ENCODE measurements at regions not wholly inside any gene's neighbourhood (a gene's known extent, or its start where the extent isn't known, plus 50 kb on each side); places are given as distances from the start of the nearest gene placed in this dataset.
"Not testable (repeated sequence)": the region's sequence is repeated elsewhere in the genome, so short reads cannot be mapped to it uniquely, and the experiment has no call there.

DNA sequence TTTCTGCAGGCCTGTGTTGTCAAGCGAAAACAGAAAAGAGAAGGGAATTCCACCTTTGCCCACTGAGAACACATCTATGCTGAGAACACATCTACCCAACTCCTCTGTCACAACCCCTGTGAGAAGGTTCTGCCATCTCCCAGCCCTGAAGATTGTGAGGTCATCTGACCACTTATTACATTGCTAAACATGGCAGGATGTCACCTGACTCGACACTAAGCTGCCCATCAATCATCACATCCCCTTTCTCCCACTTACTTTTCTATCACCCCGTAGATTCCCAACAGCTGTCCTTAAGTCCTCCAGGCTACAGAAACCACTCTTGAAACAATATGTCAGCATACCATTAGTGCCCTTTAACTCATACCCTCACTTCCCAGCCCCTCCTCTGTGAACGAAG lies 64.2 kb upstream of the PRSS3 start:
- Histone ChIP-seq H3K9me2 (replicated peaks; ENCODE audit: insufficient read depth, low read length) (no peaks in the 10 kb centered on the region), H3K79me2 (ENCODE audit: low read length) (no peaks in the 10 kb centered on the region), H3K4me3 (ENCODE audit: low read length) (no peak overlapping the region), H3K9me3 (replicated peaks; ENCODE audit: insufficient read depth, low read length) (no peaks in the 10 kb centered on the region), H3K9ac (ENCODE audit: low read length) (no peak overlapping the region), H3K27me3 (replicated peaks; ENCODE audit: insufficient read depth, low read length) (no peaks in the 10 kb centered on the region), H4K20me1 (ENCODE audit: insufficient read depth, low read length) (no peaks in the 10 kb centered on the region), H3K4me2 (ENCODE audit: low read depth, low read length) (no peak overlapping the region), H3K4me1 (ENCODE audit: low read length) (no peaks in the 10 kb centered on the region), H3F3A (ENCODE audit: insufficient read depth, low read length) (no peaks in the 10 kb centered on the region), H3K27ac (ENCODE audit: low read length) (no peak overlapping the region), H2AFZ (ENCODE audit: low read length) (no peak overlapping the region), H3K36me3 (replicated peaks; ENCODE audit: insufficient read depth, low read length) (no peaks in the 10 kb centered on the region)
- DNase-seq: no peak
- TF ChIP-seq EZH2 (optimal IDR thresholded peaks at IDR 0.05; ENCODE audit: low read depth, low read length) (no peak), EZH2phosphoT487 (IDR thresholded peaks at IDR 0.05; ENCODE audit: low read length) (no peak)
- TF ChIP-seq, protein P1, sequence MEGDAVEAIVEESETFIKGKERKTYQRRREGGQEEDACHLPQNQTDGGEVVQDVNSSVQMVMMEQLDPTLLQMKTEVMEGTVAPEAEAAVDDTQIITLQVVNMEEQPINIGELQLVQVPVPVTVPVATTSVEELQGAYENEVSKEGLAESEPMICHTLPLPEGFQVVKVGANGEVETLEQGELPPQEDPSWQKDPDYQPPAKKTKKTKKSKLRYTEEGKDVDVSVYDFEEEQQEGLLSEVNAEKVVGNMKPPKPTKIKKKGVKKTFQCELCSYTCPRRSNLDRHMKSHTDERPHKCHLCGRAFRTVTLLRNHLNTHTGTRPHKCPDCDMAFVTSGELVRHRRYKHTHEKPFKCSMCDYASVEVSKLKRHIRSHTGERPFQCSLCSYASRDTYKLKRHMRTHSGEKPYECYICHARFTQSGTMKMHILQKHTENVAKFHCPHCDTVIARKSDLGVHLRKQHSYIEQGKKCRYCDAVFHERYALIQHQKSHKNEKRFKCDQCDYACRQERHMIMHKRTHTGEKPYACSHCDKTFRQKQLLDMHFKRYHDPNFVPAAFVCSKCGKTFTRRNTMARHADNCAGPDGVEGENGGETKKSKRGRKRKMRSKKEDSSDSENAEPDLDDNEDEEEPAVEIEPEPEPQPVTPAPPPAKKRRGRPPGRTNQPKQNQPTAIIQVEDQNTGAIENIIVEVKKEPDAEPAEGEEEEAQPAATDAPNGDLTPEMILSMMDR (IDR thresholded peaks at IDR 0.05; ENCODE audit: low read length): no peak

DNA sequence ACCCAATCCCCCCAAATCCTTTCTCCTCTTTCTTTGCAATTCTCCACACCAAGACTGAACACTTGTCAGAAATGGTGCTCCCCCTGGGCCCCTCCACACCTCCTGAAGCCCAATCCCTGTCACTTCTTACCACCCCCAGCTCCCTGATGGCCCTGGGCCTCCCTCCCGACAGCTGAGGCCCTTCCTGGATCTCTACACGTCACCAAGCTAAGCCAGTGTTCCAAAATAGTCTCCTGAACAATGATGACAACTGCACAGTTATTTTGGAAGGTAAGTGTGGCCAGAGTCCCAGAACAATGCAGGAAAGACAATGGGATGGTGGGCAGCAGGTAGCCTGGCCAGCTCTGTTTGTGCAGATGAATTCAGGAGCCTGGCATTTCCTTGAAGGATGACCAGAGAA lies 63.7 kb upstream of the PRSS3 start:
- Histone ChIP-seq H3K4me2 (ENCODE audit: low read depth, low read length) (no peak overlapping the region), H3K4me3 (ENCODE audit: low read length) (no peak overlapping the region), H3F3A (ENCODE audit: insufficient read depth, low read length) (no peaks in the 10 kb centered on the region), H3K79me2 (ENCODE audit: low read length) (no peaks in the 10 kb centered on the region), H3K4me1 (ENCODE audit: low read length) (no peaks in the 10 kb centered on the region), H3K9me3 (replicated peaks; ENCODE audit: insufficient read depth, low read length) (no peaks in the 10 kb centered on the region), H3K9me2 (replicated peaks; ENCODE audit: insufficient read depth, low read length) (no peaks in the 10 kb centered on the region), H2AFZ (ENCODE audit: low read length) (no peak overlapping the region), H3K27ac (ENCODE audit: low read length) (no peak overlapping the region), H4K20me1 (ENCODE audit: insufficient read depth, low read length) (no peaks in the 10 kb centered on the region), H3K9ac (ENCODE audit: low read length) (no peak overlapping the region), H3K36me3 (replicated peaks; ENCODE audit: insufficient read depth, low read length) (no peaks in the 10 kb centered on the region), H3K27me3 (replicated peaks; ENCODE audit: insufficient read depth, low read length) (no peaks in the 10 kb centered on the region)
- DNase-seq: no peak
- TF ChIP-seq EZH2 (optimal IDR thresholded peaks at IDR 0.05; ENCODE audit: low read depth, low read length): no peak
- TF ChIP-seq, protein P1 (IDR thresholded peaks at IDR 0.05; ENCODE audit: low read length): no peak
- TF ChIP-seq EZH2phosphoT487 (IDR thresholded peaks at IDR 0.05; ENCODE audit: low read length): no peak

DNA sequence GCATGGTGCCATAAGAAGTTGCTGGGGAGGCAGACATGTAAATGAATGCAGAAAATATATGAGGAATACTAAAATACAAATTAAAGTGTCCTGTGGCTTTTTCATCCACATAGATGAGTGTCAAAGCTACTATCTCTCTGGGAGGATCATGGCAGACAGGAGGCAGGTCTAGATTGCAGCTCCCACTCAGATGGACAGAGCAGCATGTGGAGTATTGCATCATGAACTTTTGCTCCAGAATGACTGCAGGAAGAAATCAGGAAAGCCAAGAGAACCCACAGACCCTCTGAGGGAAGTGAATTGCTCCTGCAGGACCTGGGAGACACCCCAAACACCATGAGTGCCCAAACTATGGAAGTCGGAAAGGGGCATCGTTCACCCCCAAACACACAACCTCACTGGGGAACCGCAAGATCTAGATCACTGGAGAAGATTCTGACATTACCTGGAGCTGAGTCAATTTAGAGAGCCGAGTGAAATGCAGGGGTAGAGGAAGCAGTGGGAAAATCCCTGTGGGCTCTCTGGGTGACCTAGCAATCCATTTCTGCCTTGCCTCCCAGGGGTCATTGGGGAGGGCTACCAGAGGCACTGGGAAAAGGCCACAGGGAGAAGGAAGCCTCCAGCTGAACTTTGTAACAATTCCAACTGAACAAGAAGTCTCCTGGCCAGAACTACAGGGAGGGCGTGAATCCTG lies 61.0 kb upstream of the PRSS3 start:
- not testable (repeated sequence) for H3K27me3 ChIP-seq (replicated peaks; ENCODE audit: insufficient read depth, low read length); H3K9ac ChIP-seq (ENCODE audit: low read length); H3K9me2 ChIP-seq (replicated peaks; ENCODE audit: insufficient read depth, low read length); H3F3A ChIP-seq (ENCODE audit: insufficient read depth, low read length); H3K36me3 ChIP-seq (replicated peaks; ENCODE audit: insufficient read depth, low read length); H3K4me1 ChIP-seq (ENCODE audit: low read length); H3K4me3 ChIP-seq (ENCODE audit: low read length); H2AFZ ChIP-seq (ENCODE audit: low read length); H3K9me3 ChIP-seq (replicated peaks; ENCODE audit: insufficient read depth, low read length); H3K79me2 ChIP-seq (ENCODE audit: low read length); H4K20me1 ChIP-seq (ENCODE audit: insufficient read depth, low read length); H3K4me2 ChIP-seq (ENCODE audit: low read depth, low read length); H3K27ac ChIP-seq (ENCODE audit: low read length); DNase-seq

DNA sequence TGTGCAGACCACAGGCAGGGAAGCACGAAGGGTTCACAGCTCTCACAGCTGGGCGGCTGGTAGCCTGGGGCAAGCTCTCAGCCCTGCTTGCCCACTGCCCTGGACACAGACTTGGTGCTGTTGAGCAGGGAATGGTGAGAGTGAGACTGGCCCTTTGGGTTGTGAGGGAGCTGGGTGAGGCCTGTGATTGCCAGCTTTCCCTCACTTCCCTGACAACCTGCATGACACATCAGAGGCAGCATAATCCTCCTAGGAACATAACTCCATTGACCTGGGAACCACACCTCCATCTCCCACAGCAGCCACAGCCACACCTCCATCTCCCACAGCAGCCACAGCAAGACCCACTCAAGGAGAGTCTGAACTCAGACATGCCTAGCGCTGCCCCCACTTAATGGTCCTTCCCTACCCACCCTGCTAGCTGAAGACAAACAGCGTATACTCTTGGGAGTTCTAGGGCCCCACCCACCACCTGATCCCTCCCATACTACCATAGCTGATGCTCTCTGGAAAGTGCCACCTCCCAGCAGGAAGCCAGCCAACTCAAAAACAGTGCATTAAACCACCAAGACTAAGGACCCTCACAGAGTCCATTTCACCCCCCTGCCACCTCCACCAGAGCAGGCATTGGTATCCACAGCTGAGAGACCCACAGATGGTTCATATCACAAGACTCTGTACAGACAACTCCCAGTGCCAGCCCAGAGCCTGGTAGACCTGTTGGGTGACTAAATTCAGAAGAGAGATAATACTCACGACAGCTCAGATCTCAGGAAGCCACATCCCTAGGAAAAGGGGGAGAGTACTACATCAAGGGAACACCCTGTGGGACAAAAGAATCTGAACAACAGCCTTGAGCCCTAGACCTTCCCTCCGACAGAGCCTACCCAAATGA lies 60.2 kb upstream of the PRSS3 start:
- not testable (repeated sequence) for H3K27ac ChIP-seq (ENCODE audit: low read length); H3K4me1 ChIP-seq (ENCODE audit: low read length); DNase-seq; H3K4me2 ChIP-seq (ENCODE audit: low read depth, low read length); H3K27me3 ChIP-seq (replicated peaks; ENCODE audit: insufficient read depth, low read length); H3K79me2 ChIP-seq (ENCODE audit: low read length); H3F3A ChIP-seq (ENCODE audit: insufficient read depth, low read length); H3K36me3 ChIP-seq (replicated peaks; ENCODE audit: insufficient read depth, low read length); H4K20me1 ChIP-seq (ENCODE audit: insufficient read depth, low read length); H3K9ac ChIP-seq (ENCODE audit: low read length); H3K9me3 ChIP-seq (replicated peaks; ENCODE audit: insufficient read depth, low read length); H3K9me2 ChIP-seq (replicated peaks; ENCODE audit: insufficient read depth, low read length); H3K4me3 ChIP-seq (ENCODE audit: low read length); H2AFZ ChIP-seq (ENCODE audit: low read length)

Data from MM.1S (cell line).